ENCODE measurements at regions not wholly inside any gene's neighbourhood (a gene's known extent, or its start where the extent isn't known, plus 50 kb on each side); places are given as distances from the start of the nearest gene placed in this dataset.

DNA sequence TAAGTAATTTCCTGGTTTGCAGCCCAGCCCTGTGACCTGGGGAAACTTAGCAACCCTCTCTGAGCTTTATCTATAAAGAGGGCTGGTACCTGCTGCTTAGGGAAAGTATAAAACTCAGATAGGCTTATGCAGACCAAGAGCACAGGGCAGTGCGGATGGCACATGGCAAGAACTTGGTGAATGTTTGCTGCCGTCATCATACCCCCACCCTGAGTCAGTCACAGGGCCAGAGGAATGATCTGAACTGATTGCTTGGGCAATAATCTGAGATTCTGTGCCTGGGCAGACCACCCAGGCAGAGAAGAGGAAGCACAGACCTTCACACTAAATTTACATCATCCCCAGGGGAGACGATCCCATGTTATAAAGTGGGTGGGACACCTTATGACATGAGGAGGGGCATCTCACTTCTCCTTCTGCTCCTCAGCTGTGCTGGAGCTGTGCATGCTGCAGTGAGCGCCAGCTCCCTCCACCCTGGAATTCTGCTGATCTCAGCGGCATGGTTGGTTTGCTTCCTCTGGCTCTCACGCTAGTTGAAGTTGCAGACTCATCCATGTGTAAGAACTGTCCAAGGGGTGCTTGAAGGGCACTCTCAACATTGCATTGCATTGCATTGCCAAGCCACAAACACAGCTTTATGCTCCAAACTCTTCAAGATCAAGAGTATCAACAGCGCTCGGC lies 197.1 kb downstream of the AJAP1 start:
- Histone ChIP-seq H3K27ac (no peak overlapping the region), H3K4me3 (no peak overlapping the region)
- DNase-seq (ENCODE audit: low spot score): no peak
- TF ChIP-seq, protein P1, sequence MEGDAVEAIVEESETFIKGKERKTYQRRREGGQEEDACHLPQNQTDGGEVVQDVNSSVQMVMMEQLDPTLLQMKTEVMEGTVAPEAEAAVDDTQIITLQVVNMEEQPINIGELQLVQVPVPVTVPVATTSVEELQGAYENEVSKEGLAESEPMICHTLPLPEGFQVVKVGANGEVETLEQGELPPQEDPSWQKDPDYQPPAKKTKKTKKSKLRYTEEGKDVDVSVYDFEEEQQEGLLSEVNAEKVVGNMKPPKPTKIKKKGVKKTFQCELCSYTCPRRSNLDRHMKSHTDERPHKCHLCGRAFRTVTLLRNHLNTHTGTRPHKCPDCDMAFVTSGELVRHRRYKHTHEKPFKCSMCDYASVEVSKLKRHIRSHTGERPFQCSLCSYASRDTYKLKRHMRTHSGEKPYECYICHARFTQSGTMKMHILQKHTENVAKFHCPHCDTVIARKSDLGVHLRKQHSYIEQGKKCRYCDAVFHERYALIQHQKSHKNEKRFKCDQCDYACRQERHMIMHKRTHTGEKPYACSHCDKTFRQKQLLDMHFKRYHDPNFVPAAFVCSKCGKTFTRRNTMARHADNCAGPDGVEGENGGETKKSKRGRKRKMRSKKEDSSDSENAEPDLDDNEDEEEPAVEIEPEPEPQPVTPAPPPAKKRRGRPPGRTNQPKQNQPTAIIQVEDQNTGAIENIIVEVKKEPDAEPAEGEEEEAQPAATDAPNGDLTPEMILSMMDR (IDR thresholded peaks at IDR 0.05): no peak

DNA sequence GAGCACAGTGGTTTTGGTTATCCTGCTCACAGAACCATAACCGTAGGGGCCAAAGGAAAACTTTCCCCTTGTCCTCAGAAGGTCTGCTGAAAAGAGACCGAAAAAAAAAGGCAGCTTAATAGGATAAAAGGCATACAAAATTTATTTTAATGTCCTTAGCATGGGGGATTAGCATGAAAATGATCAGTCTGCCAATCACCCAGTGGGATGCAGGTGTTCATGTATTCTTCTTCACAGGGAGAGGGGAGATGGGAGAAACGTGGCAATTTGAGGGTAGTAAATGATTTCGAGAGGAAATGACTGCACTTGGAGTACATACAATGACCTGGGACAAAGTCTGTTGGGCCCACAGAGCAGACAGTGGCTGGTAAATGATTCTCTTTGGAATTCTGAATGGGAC lies 194.0 kb downstream of the AJAP1 start:
- Histone ChIP-seq H3K27ac (no peak overlapping the region), H3K4me3 (no peak overlapping the region)
- TF ChIP-seq, protein P1 (IDR thresholded peaks at IDR 0.05): no peak
- no peak for DNase-seq (ENCODE audit: low spot score)

DNA sequence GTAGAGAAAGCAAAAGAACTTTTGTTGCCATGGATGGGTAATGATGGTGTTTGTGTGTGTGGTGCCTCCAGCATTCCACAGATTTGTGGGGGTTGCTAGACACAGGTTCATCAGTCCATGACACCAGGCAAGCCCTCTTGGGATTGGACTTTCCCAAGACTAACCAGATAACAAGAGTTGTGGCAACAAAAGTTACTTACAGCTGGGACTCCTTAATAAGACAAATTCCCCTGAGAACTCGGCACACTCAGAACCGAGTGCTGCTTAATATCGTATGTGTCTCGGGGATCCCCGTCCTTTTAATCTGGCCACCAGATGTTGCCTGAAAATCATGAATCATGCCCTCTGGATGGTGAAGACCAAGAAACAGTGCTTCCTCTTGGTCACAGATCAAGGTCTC lies 193.3 kb downstream of the AJAP1 start:
- H3K4me3 ChIP-seq: no peak overlapping the region
- TF ChIP-seq, protein P1 (IDR thresholded peaks at IDR 0.05): no peak
- H3K27ac ChIP-seq: no peak overlapping the region
- DNase-seq (ENCODE audit: low spot score): no peak
